HK-2 (cell line): ENCODE measurements at regions not wholly inside any gene's neighbourhood (a gene's known extent, or its start where the extent isn't known, plus 50 kb on each side); places are given as distances from the start of the nearest gene placed in this dataset.

Source experiments
- DNase-seq: peaks from one replicate; pipeline ENCODE4 v3.0.0-alpha.2; 2018; ENCODE audit not compliant: unreplicated experiment

GRCh38 chr12:114302606-114303315, 103.2 kb downstream of the TBX5 start:
- no peak for DNase-seq

GRCh38 chr12:114302117-114302516, 103.8 kb downstream of the TBX5 start:
- DNase-seq = no peak

- DNase-seq = no peak
Measured at GRCh38 chr12:114294303-114294685, 111.7 kb downstream of the TBX5 start.

GRCh38 chr12:114293571-114294302, 112.2 kb downstream of the TBX5 start:
- no peak for DNase-seq

- no peak for DNase-seq
Measured at GRCh38 chr12:114293073-114293472, 112.9 kb downstream of the TBX5 start.

GRCh38 chr12:114291389-114292060, 114.4 kb downstream of the TBX5 start:
- DNase-seq = no peak

- DNase-seq = no peak
Measured at GRCh38 chr12:114287821-114288525, 118.0 kb downstream of the TBX5 start.

- DNase-seq = no peak
Measured at GRCh38 chr12:114286145-114286544, 119.8 kb downstream of the TBX5 start.

- DNase-seq = no peak
Measured at GRCh38 chr12:114285554-114285953, 120.4 kb downstream of the TBX5 start.

GRCh38 chr12:114284041-114284440, 121.9 kb downstream of the TBX5 start:
- DNase-seq = no peak

GRCh38 chr12:114275932-114276785, 129.8 kb downstream of the TBX5 start:
- DNase-seq = no peak

GRCh38 chr12:114275086-114275485, 130.9 kb downstream of the TBX5 start:
- no peak for DNase-seq

- no peak for DNase-seq
Measured at GRCh38 chr12:114274131-114274530, 131.8 kb downstream of the TBX5 start.

GRCh38 chr12:114272605-114273004, 133.3 kb downstream of the TBX5 start:
- no peak for DNase-seq

- no peak for DNase-seq
Measured at GRCh38 chr12:114272071-114272470, 133.9 kb downstream of the TBX5 start.

- DNase-seq = no peak
Measured at GRCh38 chr12:114269153-114269552, 136.8 kb downstream of the TBX5 start.

GRCh38 chr12:114266536-114266935, 139.4 kb downstream of the TBX5 start:
- DNase-seq = no peak

GRCh38 chr12:114265036-114265435, 140.9 kb downstream of the TBX5 start:
- no peak for DNase-seq

- no peak for DNase-seq
Measured at GRCh38 chr12:114263056-114263805, 142.7 kb downstream of the TBX5 start.

GRCh38 chr12:114257687-114258086, 148.3 kb downstream of the TBX5 start:
- no peak for DNase-seq

GRCh38 chr12:114254998-114255397, 150.9 kb downstream of the TBX5 start:
- no peak for DNase-seq
